ENCODE measurements at regions not wholly inside any gene's neighbourhood (a gene's known extent, or its start where the extent isn't known, plus 50 kb on each side); places are given as distances from the start of the nearest gene placed in this dataset.

DNA sequence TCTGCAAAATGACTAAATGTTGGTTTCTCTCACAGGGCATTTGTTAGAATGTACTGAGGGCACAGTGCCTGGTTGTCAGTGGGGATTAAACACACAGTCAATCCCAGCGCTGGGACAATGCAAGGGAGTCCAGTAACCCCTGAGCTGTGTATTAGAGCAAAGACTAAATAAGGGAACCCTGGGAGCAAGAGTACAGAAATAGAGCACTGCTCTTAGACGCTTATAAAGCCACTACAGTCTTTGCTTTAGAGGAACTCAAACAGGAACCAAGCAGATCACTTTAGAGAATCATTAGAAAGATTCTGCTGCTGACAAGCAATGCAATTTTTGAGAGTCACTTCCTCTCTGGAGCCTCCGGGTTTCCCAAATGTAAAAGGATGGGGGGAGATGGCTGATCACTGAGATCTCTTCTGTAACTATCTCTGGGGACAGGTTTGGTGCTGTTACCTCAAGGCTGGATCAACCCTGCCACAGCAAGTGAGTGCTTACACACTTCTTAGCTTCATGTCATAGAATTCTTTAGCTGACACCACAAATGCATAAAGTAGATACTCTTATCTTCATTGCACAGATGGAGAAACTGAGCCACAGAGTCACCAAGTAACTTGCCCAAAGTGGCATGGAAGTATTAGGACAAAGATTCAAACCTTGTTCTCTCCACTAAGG lies 137.8 kb upstream of the CPEB2 start:
- DNase-seq = no peak

- no peak for DNase-seq
Measured at GRCh38 chr4:14865031-14865366, 137.3 kb upstream of the CPEB2 start.

DNA sequence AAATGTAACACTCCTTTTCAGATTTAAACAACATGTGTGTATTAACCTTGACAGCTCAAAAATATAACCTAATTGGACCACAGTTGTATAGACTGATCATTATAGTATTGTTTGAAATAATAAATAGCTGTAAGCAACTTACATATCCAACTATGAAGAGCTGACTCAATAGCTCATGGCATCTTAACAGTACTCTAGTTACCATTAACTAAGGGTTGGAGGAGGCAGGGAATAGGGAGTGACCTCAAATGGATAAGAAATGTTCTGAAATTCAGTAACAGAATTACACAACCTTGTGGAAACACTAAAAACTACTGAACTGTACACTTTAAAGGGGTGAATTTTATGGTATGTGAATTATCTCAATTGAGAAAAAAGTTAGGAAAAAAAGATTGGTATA lies 136.5 kb upstream of the CPEB2 start:
- no peak for DNase-seq

DNA sequence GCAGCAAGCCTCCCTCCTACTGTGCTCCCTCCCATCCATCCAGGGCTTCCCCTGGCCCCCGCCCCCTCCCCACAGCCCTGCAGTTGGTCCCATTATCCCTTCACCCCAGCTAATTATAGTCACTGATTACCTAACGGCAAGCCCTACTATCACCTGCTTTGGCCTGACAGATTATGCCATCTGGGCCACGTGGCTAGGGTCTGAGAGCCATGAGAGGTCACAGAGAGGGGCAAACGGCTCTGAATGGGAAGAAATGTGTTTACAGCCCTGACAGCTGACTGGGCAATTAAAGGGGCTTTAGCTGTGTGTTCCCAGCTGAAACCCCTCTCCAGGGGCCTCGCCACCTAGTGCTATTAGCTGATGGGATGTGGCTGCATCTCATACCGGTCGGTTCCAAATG lies 134.4 kb upstream of the CPEB2 start:
- no peak for DNase-seq

DNA sequence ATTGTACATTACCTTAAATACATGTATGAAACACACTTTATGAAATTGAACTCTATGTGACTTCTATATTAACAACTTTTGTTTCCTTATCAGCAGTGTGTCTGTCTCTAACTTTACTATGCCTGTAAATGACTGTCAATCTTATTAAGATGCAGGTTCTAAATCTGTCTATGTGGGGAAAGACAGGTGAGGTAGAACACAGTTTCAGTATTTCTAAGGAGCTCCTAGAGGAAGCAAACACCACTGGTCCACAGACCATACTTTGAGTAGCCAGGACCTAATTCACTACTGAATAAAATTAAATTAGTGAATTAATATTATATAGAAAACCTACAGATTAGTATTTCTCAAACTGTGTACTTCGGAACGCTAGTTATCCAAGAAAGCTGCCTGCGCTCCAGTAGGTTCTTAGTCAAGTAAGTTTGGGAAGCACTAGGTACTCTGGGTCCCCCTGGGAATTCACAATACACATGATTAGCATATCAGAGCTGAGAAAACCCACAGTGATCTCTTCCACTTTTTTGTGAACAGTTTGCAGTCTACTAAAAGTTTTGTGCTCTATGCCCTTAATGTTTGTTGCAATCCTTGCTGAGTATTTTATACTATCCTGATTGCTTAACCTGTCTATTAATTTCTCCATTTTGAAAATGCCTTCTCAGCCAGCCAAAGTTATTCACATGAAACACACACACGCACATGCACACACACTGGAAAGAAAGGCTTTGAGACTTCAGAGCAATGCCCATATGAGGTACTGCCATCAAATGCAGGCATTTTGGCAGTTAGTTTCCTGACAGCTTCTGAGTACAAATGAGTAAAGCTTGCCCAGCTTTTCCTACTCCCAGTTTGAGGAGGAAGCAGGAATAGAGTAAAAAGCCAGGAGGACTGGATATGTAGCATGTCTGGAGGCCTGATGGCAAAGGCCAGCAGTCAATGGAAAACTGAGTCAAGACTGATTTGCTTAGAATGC lies 133.6 kb upstream of the CPEB2 start:
- no peak for DNase-seq

DNA sequence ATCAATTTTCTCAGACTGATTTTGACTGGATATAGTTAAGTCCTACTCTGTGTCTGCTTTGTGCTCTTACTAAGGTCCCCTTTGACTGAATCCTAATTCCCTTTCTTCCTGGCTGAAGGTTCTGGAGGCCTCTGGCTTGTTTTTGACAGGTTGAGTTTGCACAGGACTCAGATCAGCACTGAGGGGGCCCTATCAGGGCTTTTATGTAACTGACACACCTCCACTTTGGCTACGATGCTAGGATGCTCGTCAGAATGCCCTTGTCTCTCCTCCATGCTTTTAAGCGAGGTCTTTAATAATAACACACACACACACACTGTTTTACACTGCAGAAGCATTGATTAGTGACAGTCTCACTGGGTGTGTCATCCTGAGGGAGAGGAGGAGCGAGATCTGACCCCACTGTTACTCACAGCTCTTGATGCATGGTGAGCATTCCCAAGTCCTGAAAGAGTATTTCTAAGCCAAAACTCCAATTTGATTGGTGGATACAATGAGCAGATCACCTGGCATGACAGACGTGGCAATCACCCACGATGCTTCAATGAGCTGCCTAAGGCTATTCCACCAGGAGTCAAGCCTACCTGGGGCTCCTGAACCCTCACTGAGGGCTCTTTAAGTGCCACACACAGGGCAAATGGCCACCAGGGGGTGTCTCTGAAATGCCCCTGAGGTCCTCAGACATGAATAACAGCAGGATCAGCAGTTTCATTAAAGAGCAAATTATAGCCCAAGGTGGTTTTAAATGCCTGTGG lies 130.4 kb upstream of the CPEB2 start:
- peak; percentile 24 for DNase-seq

GRCh38 chr4:14874990-14875389 lies 127.3 kb upstream of the CPEB2 start:
- DNase-seq = no peak

DNA sequence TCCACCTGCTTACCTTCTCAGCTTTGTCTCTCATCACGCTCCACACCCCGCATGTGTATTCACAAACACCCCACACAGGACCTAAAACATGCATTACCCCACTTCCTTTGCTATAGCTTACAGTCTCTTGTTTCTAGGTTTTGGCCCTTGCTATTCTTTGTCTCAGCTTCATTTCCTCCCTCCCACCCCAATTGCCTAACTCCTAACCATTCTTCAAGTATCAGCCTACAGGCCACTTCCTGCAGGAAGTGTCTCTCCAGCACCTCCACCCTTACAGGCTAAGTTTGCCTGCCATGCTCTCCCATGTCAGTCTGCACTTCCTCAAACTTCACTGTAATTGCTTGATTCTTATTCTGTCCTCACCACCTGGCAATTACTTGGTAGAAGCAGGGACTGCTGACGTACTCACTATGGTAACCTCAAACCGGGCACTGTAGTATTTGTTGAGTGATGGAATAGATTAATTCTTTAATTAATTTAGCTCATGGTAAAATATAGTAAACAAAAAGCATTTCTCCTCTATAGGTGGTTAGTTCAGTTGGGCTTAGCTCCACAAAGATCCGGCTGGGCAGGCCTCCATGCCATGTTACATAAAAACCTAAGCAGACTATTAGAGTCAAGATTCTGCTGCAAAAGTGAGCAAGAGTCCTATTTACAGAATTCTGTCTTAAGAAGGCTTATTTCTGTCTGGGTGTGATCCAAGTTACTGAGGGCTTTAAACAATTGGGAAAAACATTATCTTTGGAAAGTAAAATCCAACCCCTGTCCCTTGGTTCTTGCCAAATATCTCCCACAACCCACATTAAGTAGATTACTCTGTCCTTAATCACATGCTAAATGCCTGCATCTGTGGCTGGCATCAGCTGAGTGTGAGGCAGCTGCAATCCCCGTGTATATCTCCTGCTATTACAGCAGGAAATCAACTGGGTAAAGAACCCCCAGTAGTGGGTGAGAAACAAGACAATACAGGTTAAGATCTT lies 124.7 kb upstream of the CPEB2 start:
- DNase-seq = no peak

DNA sequence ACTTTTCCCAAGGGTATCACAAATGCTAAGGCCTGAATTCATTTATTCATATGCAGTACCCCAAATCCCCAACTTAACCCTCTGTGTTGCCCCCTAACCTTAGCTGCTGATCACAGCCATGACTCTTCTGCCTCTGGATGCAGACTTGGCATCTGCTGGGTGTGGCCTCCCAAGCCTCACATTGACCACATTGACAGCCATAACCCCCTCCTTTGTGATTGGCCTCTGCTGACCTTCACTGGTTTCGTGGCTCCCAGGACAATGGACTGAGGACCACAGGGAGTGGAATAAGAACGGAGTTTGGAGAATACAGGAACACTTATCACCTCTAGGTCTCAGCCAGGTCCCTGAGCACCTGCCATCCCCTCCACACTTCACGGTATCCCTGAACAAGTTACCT lies 123.6 kb upstream of the CPEB2 start:
- no peak for DNase-seq

DNA sequence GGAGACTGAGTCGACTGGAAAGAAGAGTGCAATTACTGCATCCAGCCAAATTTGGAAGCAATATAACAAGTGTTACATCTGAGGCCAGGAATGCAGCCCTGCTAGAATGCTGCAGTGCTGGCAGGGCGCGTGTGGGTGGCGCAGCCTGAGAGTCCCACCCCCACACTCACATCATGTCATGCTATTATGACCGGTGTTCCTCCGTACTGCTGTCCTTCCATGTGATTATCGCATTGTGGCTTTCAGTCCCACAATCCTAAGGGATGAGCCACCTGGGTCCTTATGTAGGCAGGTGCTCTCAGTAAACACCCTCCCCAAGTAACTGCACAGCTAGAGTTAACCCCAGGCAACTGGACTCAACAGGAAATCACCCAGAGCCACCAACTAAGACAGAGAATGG lies 122.6 kb upstream of the CPEB2 start:
- no peak for DNase-seq

DNA sequence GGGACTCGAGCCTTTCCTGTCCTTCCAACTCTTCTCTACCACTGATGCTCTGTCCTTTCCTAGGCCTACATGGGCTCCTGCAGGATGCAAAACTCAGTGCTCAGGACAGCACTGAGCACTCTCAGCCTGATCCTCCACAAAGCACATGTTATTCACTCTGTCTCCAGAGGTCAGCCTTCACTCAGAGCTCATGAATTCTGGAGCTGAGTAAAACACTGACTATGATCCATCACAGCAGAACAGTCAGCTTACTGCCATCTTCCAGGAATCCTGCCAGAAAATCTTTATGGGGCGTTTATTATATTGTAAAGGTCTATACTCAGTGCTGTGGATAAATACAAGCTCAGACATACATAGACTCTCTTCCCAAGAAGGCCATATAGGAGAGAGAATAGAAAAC lies 121.5 kb upstream of the CPEB2 start:
- no peak for DNase-seq

GRCh38 chr4:14883166-14883565 lies 119.1 kb upstream of the CPEB2 start:
- no peak for DNase-seq

DNA sequence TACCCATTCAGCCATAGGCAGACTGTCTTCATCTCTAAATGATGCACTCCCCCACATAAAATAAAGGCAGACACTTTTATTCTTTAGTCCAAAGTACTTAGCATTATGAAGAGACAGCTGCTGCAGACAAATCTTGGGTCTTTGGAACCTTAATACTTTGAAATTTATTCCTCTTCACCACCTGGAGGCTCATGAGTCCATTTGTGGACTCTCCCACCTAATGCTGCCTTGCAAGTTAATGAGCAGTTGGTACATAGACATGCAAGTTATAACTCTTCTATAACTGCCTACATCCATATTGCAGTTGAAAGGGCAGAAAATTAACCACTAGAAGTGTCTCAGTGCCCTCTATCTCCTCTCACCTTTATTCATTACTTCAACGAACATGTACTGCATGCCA lies 118.6 kb upstream of the CPEB2 start:
- DNase-seq = no peak

- no peak for DNase-seq
Measured at GRCh38 chr4:14887842-14888433, 114.3 kb upstream of the CPEB2 start.

DNA sequence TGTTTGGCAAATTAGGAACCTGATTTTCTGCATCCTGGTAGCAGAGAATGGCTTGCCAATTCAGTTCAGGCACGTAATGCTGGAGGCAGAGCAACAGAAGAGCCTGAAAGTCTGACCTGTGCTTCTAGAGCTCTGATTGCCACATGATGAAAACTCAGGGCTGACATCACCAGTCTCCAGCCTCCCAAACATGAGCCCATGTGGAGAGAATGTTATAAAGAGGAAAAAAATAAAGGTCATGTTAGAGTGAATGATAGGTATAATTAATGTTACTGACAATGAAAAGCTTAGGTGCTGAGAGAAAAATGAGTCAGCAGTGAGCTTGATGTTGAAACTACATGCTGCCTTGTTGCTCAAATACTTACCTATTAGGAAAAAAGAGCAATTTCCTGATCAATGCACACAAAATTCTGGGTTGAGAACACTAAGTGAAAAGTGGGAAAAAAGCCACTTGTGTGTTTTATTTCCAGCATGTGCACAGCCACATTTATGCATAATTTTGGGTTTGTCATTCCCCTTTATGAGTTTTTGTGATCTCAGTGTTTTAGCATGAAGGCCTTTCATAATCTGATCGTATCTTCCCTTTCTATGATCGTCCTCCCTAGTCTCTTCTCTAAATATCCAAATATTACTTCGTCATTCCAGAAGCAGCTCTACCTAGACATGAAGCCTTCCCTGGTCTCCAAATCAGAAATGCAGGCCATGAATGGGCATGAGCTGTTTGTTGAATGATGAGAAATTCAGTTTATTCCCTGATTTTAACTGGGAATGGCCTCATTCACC lies 113.3 kb upstream of the CPEB2 start:
- DNase-seq = no peak

DNA sequence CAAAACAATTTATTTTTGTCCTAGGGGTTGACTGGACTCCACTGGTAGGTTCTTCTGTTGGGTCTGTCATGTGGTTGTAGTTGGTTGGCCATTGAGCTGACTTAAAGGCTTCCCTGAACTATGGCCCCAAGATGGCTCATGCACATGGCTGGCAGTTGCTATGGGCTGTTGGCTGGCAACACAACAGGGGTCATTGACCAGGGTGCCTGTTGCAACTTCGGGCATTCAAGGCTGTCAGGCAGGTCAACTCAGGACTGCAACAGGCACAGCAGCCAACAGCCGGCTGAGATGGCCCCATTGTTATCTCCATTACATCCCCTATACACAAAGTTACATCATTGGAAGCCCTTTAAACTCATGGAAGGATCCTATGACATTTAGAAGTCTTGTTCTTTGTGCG lies 109.7 kb upstream of the CPEB2 start:
- DNase-seq = no peak

- DNase-seq = no peak
Measured at GRCh38 chr4:14893713-14894112, 108.6 kb upstream of the CPEB2 start.

- no peak for DNase-seq
Measured at GRCh38 chr4:14894392-14895292, 107.6 kb upstream of the CPEB2 start.

- DNase-seq = no peak
Measured at GRCh38 chr4:14896656-14897175, 105.6 kb upstream of the CPEB2 start.

- no peak for DNase-seq
Measured at GRCh38 chr4:14897217-14897616, 105.1 kb upstream of the CPEB2 start.

Measured in stimulated activated CD4-positive, alpha-beta T cell treated with anti-CD3 and anti-CD28 coated beads, Interleukin-4, amount 100 ng/mL, for 1 hour (primary cell).